Head of caudate nucleus (tissue), 42 donors: ENCODE measurements at regions not wholly inside any gene's neighbourhood (a gene's known extent, or its start where the extent isn't known, plus 50 kb on each side); places are given as distances from the start of the nearest gene placed in this dataset.
A peak's percentile ranks its signal among the peaks of the same experiment; 100 is the strongest.
"Not testable (repeated sequence)": the region's sequence is repeated elsewhere in the genome, so short reads cannot be mapped to it uniquely, and the experiment has no call there.

Experiments
- DNase-seq, 42 donors: peaks; one replicate each; pipeline versions ENCODE4 v3.0.0 to v3.0.0-alpha.2; 2020 to 2021; ENCODE audit warnings: mixed read lengths in 7 of 42
- intact Hi-C: fragments of 100-400 bp; cut with DNase I; formaldehyde crosslinking; loops from one replicate; pipeline ENCODE4 v1.15.0; 2022

DNA sequence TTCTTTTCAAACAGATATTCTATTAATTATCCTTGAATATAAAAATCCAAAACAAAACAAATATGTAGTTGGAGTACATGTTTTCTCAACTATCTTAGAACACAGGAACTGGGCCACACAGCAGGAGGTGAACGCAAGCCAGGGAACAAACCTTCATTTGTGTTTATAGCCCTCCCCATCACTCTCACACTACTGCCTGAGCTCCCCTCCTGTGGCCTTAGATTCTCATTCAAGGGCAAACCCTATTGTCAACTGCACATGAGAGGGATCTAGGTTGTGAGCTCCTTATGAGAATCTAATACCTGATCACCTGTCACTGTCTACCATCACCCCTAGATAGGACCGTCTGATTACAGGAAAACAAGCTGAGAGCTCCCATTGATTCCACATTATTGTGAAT lies 427.1 kb upstream of the PRR20A start:
- DNase-seq = no peak

DNA sequence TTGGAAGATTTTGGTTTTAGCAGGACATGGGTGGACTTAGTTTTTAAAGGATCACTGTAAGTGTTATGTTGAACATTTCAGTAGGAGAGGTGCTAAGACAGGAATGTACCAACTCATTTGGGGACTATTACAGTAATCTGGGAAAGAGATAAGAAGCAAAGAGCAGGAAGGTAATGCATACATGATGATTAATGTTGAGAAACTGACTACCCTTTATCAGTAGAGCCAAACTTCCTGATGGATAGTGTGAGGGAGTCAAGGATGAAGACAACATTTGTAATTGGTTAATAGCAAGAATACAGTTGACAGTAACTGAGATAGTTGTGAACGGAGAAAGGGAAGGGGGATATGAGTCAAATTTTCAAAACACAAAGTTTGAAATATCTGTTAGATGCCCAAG lies 421.9 kb upstream of the PRR20A start:
- intact Hi-C loops = no loop called here
- no peak for DNase-seq

More for the DNA sequence above, 427.1 kb upstream of the PRR20A start:
- intact Hi-C loops = no loop called here

DNA sequence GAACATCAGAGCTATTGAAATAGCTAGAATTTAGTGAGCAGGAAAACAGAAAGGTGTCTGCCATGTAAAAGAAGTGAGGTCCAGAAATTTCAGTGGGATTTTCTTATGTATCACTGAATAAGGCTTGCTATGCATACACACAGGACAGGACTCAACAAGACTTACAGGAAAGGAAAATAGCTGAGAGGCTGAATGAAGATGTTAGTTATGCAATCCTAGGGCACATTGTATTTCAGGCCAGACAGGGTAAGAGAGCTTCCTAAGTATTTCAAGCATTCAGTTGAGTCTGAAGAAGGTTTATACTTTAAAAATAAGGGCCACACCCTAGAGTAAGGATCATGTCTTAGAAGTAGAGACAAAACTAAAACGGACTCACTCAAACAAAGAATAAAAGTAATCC lies 419.9 kb upstream of the PRR20A start:
- DNase-seq = no peak
- intact Hi-C loops = no loop called here

DNA sequence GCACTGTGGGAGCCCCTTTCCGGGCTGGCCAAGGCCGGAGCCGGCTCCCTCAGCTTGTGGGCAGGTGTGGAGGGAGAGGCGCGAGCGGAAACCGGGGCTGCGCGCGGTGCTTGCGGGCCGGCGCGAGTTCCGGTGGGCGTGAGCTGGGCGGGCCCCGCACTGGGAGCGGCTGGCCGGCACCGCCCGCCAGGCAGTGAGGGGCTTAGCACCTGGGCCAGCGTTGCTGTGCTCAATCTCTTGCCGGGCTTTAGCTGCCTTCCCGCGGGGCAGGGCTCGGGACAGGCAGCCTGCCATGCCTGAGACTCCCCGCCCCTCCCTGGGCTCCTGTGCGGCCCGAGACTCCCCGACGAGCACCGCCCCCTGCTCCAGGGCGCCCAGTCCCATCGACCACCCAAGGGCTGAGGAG lies 405.2 kb upstream of the PRR20A start:
- DNase-seq = no peak
- intact Hi-C loops = no loop called here

DNA sequence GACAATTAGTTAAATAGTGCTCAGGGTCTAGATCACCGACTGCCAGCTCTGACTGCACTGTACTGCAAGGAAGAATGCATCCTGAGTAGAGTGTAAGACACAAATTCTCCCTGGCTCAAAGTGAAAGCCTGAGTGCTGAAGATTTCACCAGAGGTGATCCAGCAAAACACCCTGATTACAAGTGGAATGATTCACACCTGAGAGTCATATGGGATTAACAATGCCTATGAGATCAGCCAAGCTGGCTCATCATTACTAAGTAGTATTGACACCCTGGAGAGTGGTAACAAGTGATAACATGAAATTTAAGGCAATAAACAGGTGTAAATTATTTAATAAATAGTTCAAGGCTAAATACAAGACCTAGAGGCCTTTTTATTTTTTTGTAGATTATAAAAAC lies 403.8 kb upstream of the PRR20A start:
- intact Hi-C loops = no loop called here

DNA sequence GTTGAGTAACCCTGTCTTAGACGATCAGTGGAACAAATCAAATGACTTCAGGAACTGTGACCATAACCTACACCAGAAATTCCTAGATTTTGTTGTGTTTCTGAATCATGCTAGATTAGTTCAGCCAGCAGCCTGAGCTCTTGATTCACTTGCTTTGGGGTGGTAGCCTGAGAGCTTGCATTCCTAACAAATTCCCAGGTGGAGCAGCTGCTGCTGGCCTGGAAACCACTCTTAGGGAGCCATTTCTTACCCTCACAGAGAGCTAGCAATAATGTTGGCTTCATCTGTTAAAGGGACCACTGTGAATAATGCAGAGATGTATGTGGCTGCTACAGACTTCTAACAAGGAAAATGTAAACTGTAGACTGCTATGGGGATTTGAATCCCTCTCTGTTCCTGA lies 388.1 kb upstream of the PRR20A start:
- intact Hi-C loops = no loop called here

More for the DNA sequence above, 403.8 kb upstream of the PRR20A start:
- no peak for DNase-seq

DNA sequence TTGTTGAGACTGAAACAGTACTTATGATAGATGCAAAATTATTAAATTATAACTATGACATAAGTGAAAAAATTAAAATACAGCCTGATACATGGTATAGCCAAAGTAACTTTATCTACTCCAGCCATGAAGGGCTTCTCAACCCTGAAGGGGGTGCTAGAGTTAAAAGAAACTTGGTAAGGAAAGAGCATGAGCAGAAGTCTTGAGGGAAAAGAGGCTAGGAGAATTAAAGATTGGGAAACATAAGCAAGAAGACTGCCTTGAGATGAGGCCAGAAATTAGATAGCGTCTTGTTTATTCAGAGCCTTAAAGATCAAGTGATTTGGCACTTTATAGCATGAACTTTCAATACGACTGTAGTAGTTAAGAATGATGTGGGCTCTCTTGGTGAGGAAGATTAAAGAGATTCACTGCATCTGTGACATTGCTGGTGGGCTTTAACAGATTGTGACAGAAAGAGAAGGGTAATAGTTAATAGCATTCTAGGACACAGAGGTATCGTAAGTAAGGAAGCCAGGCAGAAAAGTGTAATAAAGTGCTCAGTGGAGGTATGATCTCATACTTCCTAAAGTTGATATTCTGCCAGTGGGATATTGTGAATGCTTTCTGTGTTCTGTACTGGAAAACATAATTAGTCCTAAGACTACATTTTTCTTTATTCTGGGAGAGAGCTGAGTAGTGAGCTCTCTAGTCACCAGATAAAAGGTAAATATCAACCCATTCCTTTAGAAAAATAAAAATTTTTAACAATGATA lies 385.4 kb upstream of the PRR20A start:
- intact Hi-C loops = no loop called here
- no peak for DNase-seq

More for the DNA sequence above, 388.1 kb upstream of the PRR20A start:
- no peak for DNase-seq

DNA sequence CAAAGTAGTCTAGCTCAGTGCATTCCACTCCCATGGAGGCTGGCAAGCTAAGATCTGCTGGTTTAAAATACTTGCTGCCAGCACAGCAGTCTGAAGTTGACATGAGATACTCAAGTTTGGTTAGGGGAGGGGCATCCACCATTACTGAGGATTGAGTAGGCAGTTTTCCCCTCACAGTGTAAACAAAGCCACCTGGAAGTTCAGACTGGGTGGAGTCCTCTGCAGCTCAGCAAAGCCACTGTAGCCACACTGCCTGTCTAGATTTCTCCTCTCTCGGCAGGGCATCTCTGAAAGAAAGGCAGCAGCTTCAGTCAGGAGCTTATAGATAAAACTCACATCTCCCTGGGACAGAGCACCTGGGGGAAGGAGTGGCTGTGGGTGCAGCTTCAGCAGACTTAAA lies 377.4 kb upstream of the PRR20A start:
- intact Hi-C loops = not testable (repeated sequence)

DNA sequence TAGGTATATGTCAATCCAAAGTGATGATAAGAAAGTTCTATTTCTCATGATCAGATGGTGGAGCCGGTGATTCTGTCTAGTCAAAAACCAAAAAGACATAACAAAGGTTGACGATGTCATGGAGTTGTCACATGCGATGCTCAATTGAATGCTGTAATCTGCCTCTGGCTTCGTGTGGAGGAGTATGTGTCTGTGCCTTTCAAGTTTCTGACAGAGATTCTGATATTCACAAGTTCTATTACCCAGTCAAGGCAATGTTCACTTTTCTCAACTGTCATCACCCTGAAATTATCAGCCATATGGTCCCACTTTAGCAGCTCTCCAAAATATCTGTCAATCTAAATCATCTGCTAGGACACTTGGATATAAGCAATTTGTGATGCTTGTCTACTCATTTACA lies 367.6 kb upstream of the PRR20A start:
- intact Hi-C loops = no loop called here
- peak in 5 of 42 donors; percentile 4 to 17 (median 8) for DNase-seq

More for the DNA sequence above, 377.4 kb upstream of the PRR20A start:
- not testable (repeated sequence) for DNase-seq

DNA sequence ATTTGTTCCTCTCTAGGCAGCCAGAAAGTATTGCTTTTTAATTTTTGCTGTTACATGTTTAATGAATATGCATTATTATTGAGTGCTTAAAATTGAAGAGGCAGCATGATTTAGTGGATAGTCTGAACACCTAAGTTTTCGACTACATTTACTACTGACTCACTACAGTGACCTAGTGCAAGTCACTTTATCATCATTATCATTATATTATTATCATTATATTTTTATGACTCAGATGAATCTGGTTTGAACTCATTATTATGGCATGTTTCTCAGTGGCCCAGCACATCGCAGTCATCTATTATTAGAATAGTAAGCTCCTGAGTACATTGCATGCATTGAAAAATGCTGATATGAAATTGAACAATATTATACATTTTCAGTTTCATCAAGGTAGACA lies 351.2 kb upstream of the PRR20A start:
- DNase-seq = no peak
- intact Hi-C loops = no loop called here

DNA sequence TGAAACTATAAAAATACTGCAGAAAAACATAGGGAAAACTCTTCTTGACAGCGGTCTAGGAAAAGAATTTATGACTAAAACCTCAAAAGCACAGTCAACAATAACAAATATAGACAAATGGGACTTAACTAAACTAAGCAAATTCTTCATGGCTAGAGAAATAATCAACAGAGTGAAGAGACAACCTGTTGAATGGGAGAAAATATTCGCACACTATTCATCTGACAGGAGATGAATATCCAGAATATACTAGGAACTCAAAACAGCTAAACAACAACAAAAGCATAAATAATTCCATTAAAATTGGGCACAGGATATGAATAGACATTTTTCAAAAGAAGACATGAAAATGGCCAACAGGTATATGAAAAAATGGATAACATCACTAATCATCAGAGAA lies 303.6 kb upstream of the PRR20A start:
- intact Hi-C loops = no loop called here
- no peak for DNase-seq

DNA sequence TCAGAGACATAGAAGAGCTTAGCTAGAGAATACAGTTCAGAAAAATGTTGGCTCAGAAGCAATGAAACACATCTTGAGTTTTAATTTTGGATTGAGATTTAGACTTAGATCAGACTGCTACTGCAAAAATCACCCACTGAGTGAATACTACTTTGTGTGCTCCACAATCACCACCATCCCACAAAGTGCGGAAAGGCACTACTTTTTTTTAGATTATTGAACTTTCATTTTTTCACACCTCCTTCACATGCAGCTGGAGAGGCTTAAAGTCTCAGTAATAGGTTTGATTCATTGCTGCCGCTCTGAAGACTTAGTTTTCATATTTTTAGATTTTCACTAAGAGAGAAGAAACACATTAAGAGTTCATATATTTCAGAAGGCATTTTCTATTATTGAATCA lies 289.9 kb upstream of the PRR20A start:
- no peak for DNase-seq
- intact Hi-C loops = no loop called here

DNA sequence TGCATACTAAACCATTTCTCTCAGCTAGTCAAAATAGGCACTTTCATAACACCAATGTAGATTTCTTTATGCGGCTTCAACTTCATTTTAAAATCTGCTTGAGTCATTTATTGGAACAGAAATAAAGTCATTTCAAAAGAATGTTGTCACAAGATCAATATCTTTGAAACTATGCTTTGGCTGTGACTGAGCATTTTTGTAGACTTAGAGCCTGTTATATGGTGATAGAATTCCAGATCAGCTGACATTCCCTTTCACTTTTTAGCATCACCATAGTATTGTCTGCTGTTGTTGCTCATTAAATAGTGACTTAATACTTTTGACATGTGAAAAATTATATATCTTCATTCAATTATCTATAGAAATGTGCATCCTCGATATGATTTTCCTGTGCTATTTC lies 279.2 kb upstream of the PRR20A start:
- no peak for DNase-seq
- intact Hi-C loops = no loop called here

DNA sequence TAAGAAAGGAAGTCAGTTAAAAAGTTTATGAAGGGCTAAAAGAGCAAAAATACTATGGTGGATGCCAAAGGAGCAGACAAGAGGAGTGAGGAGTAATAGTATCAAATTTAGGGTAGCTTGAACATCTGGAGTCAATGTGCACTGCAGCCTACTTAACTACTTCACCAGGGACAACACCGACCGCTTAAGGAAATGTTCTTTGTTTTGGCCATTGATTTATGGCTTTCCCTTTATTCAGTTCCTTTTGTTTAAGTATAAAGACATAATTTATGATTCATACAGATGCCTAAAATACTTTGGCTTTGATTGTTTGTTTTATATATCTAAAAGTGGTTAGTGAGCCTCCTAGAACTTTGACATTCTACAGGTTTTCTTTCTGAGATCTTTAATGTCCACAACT lies 276.3 kb upstream of the PRR20A start:
- intact Hi-C loops = no loop called here
- no peak for DNase-seq

DNA sequence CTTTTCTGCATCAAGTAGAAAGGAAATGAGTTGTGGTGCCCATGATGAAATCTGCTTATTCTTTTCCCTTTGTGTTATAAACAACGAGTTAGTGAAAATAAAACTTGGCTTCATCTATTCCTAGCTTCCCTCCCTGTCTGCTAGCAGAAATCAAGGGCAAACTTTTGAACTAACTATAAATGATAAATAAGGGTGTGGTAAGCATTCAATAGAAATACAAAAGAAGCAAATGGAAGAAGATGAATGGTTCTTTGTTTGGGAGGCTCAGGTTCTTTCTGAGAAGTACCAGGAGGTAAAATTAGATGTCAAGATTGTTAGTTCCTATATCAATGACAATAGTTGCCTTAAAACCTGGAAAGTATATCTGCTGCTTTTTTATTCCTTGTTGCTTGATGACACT lies 275.3 kb upstream of the PRR20A start:
- intact Hi-C loops = no loop called here
- DNase-seq = no peak

DNA sequence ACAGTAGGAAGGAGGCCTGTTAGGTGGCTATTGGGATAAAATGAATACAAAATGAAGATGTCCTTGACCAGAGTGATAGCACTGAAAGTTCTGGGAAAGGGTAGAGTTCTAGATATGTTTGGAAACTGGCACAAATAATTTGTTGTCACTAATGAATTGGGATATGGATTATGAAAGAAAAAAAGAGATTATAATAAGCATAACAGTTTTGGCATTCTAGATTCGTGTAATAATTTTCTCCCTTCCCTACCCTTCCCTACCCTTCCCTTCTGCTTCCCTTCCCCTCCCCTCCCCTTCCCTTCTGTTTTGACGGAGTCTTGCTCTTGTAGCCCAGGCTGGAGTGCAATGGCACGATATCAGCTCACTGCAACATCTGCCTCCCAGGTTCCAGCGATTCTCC lies 271.0 kb upstream of the PRR20A start:
- intact Hi-C loops = no loop called here
- DNase-seq = no peak

DNA sequence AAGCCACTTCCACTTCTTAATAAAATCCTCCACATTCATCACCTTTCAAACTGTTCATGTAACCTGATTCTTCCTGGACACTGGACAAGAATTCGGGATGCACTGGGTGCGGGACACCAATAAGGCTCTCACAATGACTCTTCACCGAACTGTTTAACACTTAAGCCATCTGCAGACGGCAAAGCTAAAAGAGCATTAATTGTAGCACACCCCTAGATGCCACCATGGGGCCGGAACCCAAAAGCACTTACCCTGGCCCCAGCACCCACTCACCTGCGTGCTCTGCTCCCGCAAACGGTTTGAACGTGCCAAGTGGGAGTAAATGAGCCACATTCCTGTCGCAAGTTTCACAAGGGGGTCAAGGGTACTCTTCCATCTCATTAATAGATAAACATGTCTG lies 254.3 kb upstream of the PRR20A start:
- intact Hi-C loops = no loop called here
- no peak for DNase-seq

DNA sequence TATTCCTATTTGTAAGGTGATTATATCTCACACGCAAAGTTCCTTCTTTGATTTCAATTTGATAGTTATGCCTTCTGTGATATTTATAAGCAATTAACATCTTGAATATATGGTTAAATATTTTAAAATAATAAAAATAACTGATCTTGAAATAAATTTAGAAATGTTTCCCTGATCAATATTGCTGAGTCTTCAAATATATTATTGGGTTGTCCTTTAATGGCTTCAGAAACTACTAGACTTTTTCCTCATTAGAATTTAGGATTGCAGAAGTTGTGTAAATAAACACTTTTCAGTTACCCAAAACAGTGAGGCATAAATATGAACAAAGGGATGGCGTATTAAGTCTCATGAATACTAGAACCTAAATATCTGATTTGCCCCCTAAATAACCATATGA lies 252.3 kb upstream of the PRR20A start:
- intact Hi-C loops = no loop called here
- no peak for DNase-seq

DNA sequence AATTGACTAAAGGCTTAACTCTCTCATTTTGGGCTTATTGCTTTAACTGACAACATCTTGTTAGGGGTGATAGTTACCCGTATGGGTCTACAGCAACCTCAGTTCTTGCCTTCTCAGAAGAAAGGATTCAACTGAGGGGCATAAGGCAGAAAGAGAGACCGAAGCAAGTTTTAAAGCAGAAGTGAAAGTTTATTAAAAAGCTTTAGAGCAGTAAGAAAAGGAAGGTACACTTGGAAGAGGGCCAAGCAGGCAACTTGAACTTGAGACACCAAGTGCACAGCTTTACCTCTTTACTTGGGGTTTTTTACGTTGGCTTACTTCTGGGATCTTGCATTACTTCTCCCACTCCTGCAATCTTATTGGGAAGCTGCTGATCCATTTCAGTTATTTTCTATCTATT lies 246.9 kb upstream of the PRR20A start:
- intact Hi-C loops = no loop called here
- no peak for DNase-seq

DNA sequence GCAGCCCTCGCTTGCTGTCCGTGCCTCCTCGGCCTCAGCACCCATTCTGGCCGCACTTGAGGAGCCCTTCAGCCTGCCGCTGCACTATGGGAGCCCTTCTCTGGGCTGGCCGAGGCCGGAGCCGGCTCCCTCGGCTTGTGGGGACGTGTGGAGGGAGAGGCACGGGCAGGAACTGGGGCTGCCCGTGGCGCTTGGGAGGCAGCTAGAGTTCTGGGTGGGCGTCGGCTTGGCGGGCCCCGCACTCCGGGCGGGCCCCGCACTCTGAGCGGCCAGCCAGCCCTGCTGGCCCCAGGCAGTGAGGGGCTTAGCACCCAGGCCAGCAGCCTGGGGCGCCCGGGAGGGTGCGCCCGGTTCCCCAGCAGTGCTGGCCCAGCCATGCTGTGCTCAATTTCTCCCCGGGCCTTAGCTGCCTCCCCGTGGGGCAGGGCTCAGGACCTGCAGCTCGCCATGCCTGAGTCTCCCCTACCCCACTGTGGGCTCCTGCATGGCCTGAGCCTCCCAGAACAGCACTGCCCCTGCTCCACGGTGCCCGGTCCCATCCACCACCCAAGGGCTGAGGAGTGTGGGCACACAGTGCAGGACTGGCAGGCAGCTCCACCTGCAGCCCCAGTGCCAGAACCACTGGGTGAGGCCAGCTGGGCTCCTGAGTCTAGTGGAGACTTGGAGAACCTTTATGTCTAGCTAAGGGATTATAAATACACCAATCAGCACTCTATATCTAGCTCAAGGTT lies 240.0 kb upstream of the PRR20A start:
- intact Hi-C loops = no loop called here
- DNase-seq = no peak

DNA sequence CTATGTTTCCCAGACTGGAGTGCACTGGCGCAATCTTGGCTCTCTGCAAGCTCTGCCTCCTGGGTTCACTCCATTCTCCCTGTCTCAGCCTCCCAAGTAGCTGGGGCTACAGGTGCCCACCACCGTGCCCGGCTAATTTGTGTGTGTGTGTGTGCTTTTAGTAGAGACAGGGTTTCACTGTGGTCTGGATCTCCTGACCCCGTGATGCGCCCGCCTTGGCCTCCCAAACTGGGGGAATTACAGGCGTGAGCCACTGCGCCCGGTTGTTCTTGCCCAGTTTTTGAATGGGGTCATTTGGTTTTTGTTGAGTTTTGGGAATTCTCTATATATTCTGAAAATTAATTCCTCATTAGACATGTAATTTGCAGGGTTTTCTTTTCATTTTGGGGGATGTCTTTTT lies 238.4 kb upstream of the PRR20A start:
- intact Hi-C loops = no loop called here
- DNase-seq = no peak
